Prostate gland (tissue), 2 donors: ENCODE measurements at regions not wholly inside any gene's neighbourhood (a gene's known extent, or its start where the extent isn't known, plus 50 kb on each side); places are given as distances from the start of the nearest gene placed in this dataset.

ENCODE experiments used
- DNase-seq: peaks from one replicate; pipeline ENCODE4 v3.0.0-alpha.2; 2019; ENCODE audit warnings: low spot score
- H3K27ac ChIP-seq, 2 donors: fragments of 200-600 bp; sonication (generic); 2 replicates each; pipeline ENCODE4 v1.5.1; 2017 to 2019
- H3K27me3 ChIP-seq: fragments of 200-600 bp; sonication (generic); replicated peaks from 2 replicates; pipeline ENCODE4 v1.5.1; 2019; ENCODE audit not compliant: insufficient read depth
- H3K36me3 ChIP-seq, 2 donors: fragments of 200-600 bp; sonication (generic); 1 replicate in 1 of 2; 2 replicates in 1 of 2; pipeline versions ENCODE4 v1.5.1 to v1.8.1; 2017 to 2019
- H3K4me1 ChIP-seq: fragments of 200-600 bp; sonication (generic); replicated peaks from 2 replicates; pipeline ENCODE4 v1.5.1; 2019
- H3K4me3 ChIP-seq, 2 donors: fragments of 200-600 bp; sonication (generic); 2 replicates each; pipeline ENCODE4 v1.5.1; 2017 to 2019
- H3K9me3 ChIP-seq: fragments of 200-600 bp; sonication (generic); 2 replicates; pipeline ENCODE4 v1.5.1; 2017
- POLR2A ChIP-seq: fragments of 450-650 bp; IDR thresholded peaks from one replicate; pipeline ENCODE4 v1.6.1; 2016; ENCODE audit warnings: antibody characterized with exemption, mild to moderate bottlenecking
- POLR2AphosphoS5 ChIP-seq: sonication (generic); formaldehyde crosslinking; IDR thresholded peaks from one replicate; pipeline ENCODE4 v1.6.1; 2017; ENCODE audit warnings: antibody characterized with exemption
- WGBS: methylation state at CpG from one replicate; pipeline ENCODE4 v1.1.5; 2018; 5-methylcytosine and 5-hydroxymethylcytosine counted together
- intact Hi-C: fragments of 100-400 bp; cut with DNase I; formaldehyde crosslinking; loops from one replicate; pipeline ENCODE4 v1.14.2; 2022
- TF ChIP-seq, protein P1 (sequence below), 4 experiments: fragments of 200-600 bp in 2 of 4; fragments of 450-650 bp in 2 of 4; sonication (generic) in 2 of 4; IDR thresholded peaks; 1 replicate in 3 of 4; 2 replicates in 1 of 4; pipeline ENCODE4 v1.5.1; 2016 to 2019; ENCODE audit warnings: antibody characterized with exemption in 4 of 4, mild to moderate bottlenecking in 2 of 4, moderate library complexity in 2 of 4

DNA sequence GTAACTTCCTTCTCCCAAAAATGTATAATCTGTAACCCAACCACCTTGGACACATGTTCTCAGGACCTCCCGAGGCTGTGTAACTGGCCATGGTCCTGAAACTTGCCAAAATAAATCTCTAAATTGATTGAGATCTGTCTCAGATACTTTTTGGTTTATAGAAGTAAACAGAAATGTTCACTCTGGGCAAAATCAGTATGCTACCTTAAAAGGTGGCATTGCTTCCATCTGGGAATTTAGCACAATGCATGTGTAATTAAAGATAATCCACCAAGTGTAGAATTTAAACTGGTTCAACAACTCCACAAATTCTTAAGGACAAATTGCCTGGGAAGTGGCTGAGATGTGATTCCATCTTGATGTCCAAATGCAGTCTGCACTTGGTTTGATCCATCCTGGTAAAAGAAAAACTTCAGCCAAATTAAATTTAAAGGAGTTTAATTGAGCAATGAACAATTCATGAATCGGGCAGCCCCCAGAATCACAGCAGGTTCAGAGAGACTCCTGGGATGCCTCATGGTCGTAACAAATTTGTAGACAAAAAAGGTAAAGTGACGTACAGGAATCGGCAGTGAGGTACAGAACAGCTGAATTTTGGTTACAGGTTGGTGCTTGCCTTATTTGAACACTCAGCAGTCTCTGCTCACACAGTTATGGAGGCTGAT, 102.6 kb upstream of the PFKP start:
- TF ChIP-seq, protein P1, sequence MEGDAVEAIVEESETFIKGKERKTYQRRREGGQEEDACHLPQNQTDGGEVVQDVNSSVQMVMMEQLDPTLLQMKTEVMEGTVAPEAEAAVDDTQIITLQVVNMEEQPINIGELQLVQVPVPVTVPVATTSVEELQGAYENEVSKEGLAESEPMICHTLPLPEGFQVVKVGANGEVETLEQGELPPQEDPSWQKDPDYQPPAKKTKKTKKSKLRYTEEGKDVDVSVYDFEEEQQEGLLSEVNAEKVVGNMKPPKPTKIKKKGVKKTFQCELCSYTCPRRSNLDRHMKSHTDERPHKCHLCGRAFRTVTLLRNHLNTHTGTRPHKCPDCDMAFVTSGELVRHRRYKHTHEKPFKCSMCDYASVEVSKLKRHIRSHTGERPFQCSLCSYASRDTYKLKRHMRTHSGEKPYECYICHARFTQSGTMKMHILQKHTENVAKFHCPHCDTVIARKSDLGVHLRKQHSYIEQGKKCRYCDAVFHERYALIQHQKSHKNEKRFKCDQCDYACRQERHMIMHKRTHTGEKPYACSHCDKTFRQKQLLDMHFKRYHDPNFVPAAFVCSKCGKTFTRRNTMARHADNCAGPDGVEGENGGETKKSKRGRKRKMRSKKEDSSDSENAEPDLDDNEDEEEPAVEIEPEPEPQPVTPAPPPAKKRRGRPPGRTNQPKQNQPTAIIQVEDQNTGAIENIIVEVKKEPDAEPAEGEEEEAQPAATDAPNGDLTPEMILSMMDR (IDR thresholded peaks at IDR 0.05): no peak
- TF ChIP-seq POLR2A: no peak
- TF ChIP-seq POLR2AphosphoS5: no peak
- H3K4me3 ChIP-seq: no peak overlapping the region
- H3K4me1 ChIP-seq: no peaks in the 10 kb centered on the region
- no peak overlapping the region for H3K27ac ChIP-seq
- no peaks in the 10 kb centered on the region for H3K27me3 ChIP-seq
- WGBS: 66% methylated on average over 5 of the region's 5 CpGs
- no peak for DNase-seq
- intact Hi-C loops: no loop called here
- no peaks in the 10 kb centered on the region for H3K36me3 ChIP-seq
- H3K9me3 ChIP-seq: no peaks in the 10 kb centered on the region

- Histone ChIP-seq H3K36me3 (no peaks in the 10 kb centered on the region), H3K4me3 (no peak overlapping the region), H3K4me1 (no peaks in the 10 kb centered on the region), H3K27me3 (no peaks in the 10 kb centered on the region), H3K27ac (no peak overlapping the region), H3K9me3 (no peaks in the 10 kb centered on the region)
- no peak for DNase-seq
- TF ChIP-seq POLR2AphosphoS5: no peak
- TF ChIP-seq, protein P1 (IDR thresholded peaks at IDR 0.05): no peak
- no peak for TF ChIP-seq POLR2A
- intact Hi-C loops: no loop called here
- 13% methylated on average over 3 of the region's 3 CpGs for WGBS
Measured at GRCh38 chr10:2963889-2964631, 103.3 kb upstream of the PFKP start.

GRCh38 chr10:2962194-2962593, 105.2 kb upstream of the PFKP start:
- no peaks in the 10 kb centered on the region for H3K36me3 ChIP-seq
- H3K4me1 ChIP-seq: no peaks in the 10 kb centered on the region
- no peak overlapping the region for H3K27ac ChIP-seq
- WGBS: 78% methylated on average over 1 of the region's 1 CpG
- no peak overlapping the region for H3K4me3 ChIP-seq
- H3K9me3 ChIP-seq: no peaks in the 10 kb centered on the region
- TF ChIP-seq, protein P1 (IDR thresholded peaks at IDR 0.05): no peak
- TF ChIP-seq POLR2AphosphoS5 (no peak), POLR2A (no peak)
- H3K27me3 ChIP-seq: no peaks in the 10 kb centered on the region
- intact Hi-C loops: no loop called here
- DNase-seq: no peak

DNA sequence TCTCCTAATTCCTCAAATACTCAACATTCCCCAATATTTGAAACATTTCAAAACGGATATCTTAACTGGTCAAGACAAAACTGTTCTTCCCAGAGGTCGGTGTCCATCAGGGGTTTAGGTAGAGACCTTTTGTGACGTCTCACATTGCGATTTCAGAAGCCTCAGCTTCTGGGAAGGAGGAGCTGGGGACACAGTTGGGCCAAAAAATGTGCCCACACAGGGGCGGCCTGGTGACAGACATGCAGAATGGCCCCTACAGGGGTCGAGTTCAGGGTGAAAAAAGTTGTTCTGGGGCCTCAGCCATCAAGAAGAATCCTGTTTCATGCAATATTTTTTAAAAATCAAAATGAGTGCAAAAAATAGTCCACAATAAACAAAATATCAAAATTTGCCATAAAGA, 108.7 kb upstream of the PFKP start:
- no peak for DNase-seq
- 77% methylated on average over 6 of the region's 6 CpGs for WGBS
- no peaks in the 10 kb centered on the region for H3K36me3 ChIP-seq
- intact Hi-C loops: no loop called here
- TF ChIP-seq POLR2A: no peak
- TF ChIP-seq POLR2AphosphoS5: no peak
- TF ChIP-seq, protein P1 (IDR thresholded peaks at IDR 0.05): no peak
- no peak overlapping the region for H3K4me3 ChIP-seq
- H3K4me1 ChIP-seq: no peaks in the 10 kb centered on the region
- H3K27ac ChIP-seq: no peak overlapping the region
- no peaks in the 10 kb centered on the region for H3K9me3 ChIP-seq
- H3K27me3 ChIP-seq: no peaks in the 10 kb centered on the region

- H3K9me3 ChIP-seq: no peaks in the 10 kb centered on the region
- no peaks in the 10 kb centered on the region for H3K27me3 ChIP-seq
- no peak for DNase-seq
- 63% methylated on average over 2 of the region's 2 CpGs for WGBS
- H3K27ac ChIP-seq: no peak overlapping the region
- no peaks in the 10 kb centered on the region for H3K36me3 ChIP-seq
- no peaks in the 10 kb centered on the region for H3K4me1 ChIP-seq
- intact Hi-C loops: no loop called here
- no peak overlapping the region for H3K4me3 ChIP-seq
- no peak for TF ChIP-seq POLR2A
- TF ChIP-seq POLR2AphosphoS5: no peak
- TF ChIP-seq, protein P1 (IDR thresholded peaks at IDR 0.05): no peak
Measured at GRCh38 chr10:2957785-2958184, 109.6 kb upstream of the PFKP start.
